ENCODE measurements at regions not wholly inside any gene's neighbourhood (a gene's known extent, or its start where the extent isn't known, plus 50 kb on each side); places are given as distances from the start of the nearest gene placed in this dataset.

DNA sequence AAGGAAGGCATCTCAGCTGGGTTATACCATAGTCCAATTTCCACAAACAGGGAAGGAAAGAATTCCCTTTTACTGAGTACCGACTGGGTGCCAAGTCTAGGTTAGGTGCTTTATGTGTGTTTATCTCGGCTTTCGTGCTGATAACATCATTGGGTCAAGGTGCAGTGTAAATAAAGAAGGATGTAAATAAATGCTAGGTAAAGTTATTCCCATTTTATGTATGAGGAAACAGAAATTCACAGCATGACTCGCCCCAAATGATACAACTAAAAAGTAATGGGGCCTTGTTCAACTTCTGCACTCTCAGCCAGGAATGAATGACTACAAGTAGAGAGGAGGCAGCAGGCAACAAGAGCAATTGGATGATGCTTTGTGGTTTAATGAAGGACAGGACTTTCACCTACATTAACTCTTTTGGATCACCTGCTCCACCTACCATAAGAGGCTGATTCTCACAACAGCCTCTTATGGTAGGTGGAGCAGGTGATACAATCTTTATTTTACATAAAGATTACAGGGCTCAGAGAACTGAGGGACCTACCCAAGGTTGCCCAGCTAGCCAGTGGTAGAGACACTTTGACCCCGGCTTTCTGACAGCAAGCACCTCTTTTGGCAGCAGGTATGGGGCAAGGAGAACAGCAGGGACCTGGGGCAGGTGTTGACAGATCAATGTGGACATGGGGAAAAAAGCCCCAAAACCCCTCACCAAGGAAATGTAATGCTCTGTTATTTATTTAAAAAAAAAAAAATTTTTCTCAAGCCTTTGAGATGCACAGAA lies 213.4 kb upstream of the NUDT4 start:
- Histone ChIP-seq H3K4me3 (ENCODE audit: insufficient read depth, low read depth, low read length) (no peak overlapping the region), H4K20me1 (ENCODE audit: insufficient read depth, low read length) (no peaks in the 10 kb centered on the region), H3K27me3 (ENCODE audit: insufficient read depth, low read length) (no peaks in the 10 kb centered on the region), H3K79me2 (ENCODE audit: insufficient read depth, low read length) (no peaks in the 10 kb centered on the region), H2AFZ (ENCODE audit: low read depth, low read length) (no peak overlapping the region), H3K9ac (ENCODE audit: low read length) (no peak overlapping the region), H3K36me3 (ENCODE audit: insufficient read depth, low read length) (no peaks in the 10 kb centered on the region), H3K4me1 (ENCODE audit: insufficient read depth, low read length) (no peaks in the 10 kb centered on the region), H3K27ac (ENCODE audit: low read depth, low read length) (no peak overlapping the region), H3K4me2 (ENCODE audit: low read length) (no peak overlapping the region), H3K9me3 (ENCODE audit: insufficient read depth, low read depth, low read length) (no peaks in the 10 kb centered on the region)
- no peak overlapping the region for H3K27ac Mint-ChIP-seq (ENCODE audit: unreplicated experiment)
- DNase-seq (ENCODE audit: low read depth) (no peak), FAIRE-seq (no peak)
- H3K4me3 Mint-ChIP-seq (ENCODE audit: unreplicated experiment) = no peak overlapping the region
- no peaks in the 10 kb centered on the region for H3K27me3 Mint-ChIP-seq (ENCODE audit: low read depth, unreplicated experiment)
- H3K9me3 Mint-ChIP-seq (ENCODE audit: unreplicated experiment) = peaks cover 3% of the 10 kb centered on the region
- peaks cover 8% of the 10 kb centered on the region for H3K4me1 Mint-ChIP-seq (ENCODE audit: low read depth, unreplicated experiment)
- no peaks in the 10 kb centered on the region for H3K36me3 Mint-ChIP-seq (ENCODE audit: low read depth, unreplicated experiment)
- TF ChIP-seq, protein P1, sequence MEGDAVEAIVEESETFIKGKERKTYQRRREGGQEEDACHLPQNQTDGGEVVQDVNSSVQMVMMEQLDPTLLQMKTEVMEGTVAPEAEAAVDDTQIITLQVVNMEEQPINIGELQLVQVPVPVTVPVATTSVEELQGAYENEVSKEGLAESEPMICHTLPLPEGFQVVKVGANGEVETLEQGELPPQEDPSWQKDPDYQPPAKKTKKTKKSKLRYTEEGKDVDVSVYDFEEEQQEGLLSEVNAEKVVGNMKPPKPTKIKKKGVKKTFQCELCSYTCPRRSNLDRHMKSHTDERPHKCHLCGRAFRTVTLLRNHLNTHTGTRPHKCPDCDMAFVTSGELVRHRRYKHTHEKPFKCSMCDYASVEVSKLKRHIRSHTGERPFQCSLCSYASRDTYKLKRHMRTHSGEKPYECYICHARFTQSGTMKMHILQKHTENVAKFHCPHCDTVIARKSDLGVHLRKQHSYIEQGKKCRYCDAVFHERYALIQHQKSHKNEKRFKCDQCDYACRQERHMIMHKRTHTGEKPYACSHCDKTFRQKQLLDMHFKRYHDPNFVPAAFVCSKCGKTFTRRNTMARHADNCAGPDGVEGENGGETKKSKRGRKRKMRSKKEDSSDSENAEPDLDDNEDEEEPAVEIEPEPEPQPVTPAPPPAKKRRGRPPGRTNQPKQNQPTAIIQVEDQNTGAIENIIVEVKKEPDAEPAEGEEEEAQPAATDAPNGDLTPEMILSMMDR (IDR thresholded peaks at IDR 0.05; ENCODE audit: insufficient read depth, low read depth, low read length) = no peak
- TF ChIP-seq EZH2 (IDR thresholded peaks at IDR 0.05; ENCODE audit: insufficient read depth, low read length) = no peak

DNA sequence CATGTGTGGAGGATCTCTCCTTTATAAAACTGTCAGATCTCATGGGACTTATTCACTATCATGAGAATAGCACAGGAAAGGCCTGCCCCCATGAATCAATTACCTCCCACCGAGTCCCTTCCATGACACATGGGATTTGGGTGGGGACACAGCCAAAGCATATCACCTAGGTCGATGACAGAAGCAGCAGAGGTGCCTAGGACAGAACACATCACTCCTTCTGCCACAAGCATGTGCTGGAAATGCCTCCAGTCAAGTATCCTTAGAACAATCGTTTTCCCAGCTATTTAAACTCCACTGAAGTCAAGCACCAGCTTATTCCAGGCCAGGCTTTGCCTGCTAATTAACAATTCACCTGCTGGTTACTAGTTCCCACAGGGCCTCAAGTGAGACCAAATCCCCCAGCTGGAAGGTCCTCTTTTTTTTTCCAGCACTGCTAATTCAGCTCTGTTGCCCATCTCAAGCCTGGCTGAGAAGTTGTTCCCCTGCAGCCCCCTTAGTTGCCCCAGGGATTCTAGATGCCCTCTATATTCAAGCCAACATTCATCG lies 212.3 kb upstream of the NUDT4 start:
- Histone ChIP-seq H3K27ac (ENCODE audit: low read depth, low read length) (no peak overlapping the region), H3K27me3 (ENCODE audit: insufficient read depth, low read length) (no peaks in the 10 kb centered on the region), H3K4me2 (ENCODE audit: low read length) (no peak overlapping the region), H3K79me2 (ENCODE audit: insufficient read depth, low read length) (no peaks in the 10 kb centered on the region), H3K36me3 (ENCODE audit: insufficient read depth, low read length) (no peaks in the 10 kb centered on the region), H3K4me3 (ENCODE audit: insufficient read depth, low read depth, low read length) (no peak overlapping the region), H3K4me1 (ENCODE audit: insufficient read depth, low read length) (no peaks in the 10 kb centered on the region), H4K20me1 (ENCODE audit: insufficient read depth, low read length) (no peaks in the 10 kb centered on the region), H3K9ac (ENCODE audit: low read length) (no peak overlapping the region), H3K9me3 (ENCODE audit: insufficient read depth, low read depth, low read length) (no peaks in the 10 kb centered on the region), H2AFZ (ENCODE audit: low read depth, low read length) (no peak overlapping the region)
- H3K9me3 Mint-ChIP-seq (ENCODE audit: unreplicated experiment) = peaks cover 3% of the 10 kb centered on the region
- H3K27ac Mint-ChIP-seq (ENCODE audit: unreplicated experiment) = no peak overlapping the region
- no peak for TF ChIP-seq EZH2 (IDR thresholded peaks at IDR 0.05; ENCODE audit: insufficient read depth, low read length)
- TF ChIP-seq, protein P1 (IDR thresholded peaks at IDR 0.05; ENCODE audit: insufficient read depth, low read depth, low read length) = no peak
- H3K36me3 Mint-ChIP-seq (ENCODE audit: low read depth, unreplicated experiment) = no peaks in the 10 kb centered on the region
- no peak for FAIRE-seq
- H3K4me3 Mint-ChIP-seq (ENCODE audit: unreplicated experiment) = no peak overlapping the region
- H3K4me1 Mint-ChIP-seq (ENCODE audit: low read depth, unreplicated experiment) = peaks cover 8% of the 10 kb centered on the region
- DNase-seq (ENCODE audit: low read depth) = no peak
- H3K27me3 Mint-ChIP-seq (ENCODE audit: low read depth, unreplicated experiment) = no peaks in the 10 kb centered on the region

Data from astrocyte (in vitro differentiated cells and primary cell).